ENCODE measurements at regions not wholly inside any gene's neighbourhood (a gene's known extent, or its start where the extent isn't known, plus 50 kb on each side); places are given as distances from the start of the nearest gene placed in this dataset.

GRCh38 chr4:55284331-55284730 is 61.7 kb upstream of the SRD5A3 start:
- TF ChIP-seq EZH2 (IDR thresholded peaks at IDR 0.05; ENCODE audit: low read length) = no peak
- TF ChIP-seq CTCF (optimal IDR thresholded peaks at IDR 0.05 in 1 of 3, IDR thresholded peaks at IDR 0.05 in 1 of 3, conservative IDR thresholded peaks at IDR 0.05 in 1 of 3; ENCODE audit: extremely low read depth in 1 of 3, insufficient read depth in 2 of 3, low read length in 3 of 3) = no peak
- no peaks in the 10 kb centered on the region for H3K9me3 ChIP-seq (ENCODE audit: control insufficient read depth, low read depth, low read length)
- no peaks in the 10 kb centered on the region for H3K4me1 ChIP-seq (ENCODE audit: control insufficient read depth, extremely low read depth, insufficient read depth, low read length)
- no peak overlapping the region for H3K4me2 ChIP-seq (ENCODE audit: control insufficient read depth, extremely low read depth, insufficient read depth, low read depth, low read length)
- H3K36me3 ChIP-seq (ENCODE audit: control insufficient read depth in 2 of 2, extremely low read depth in 1 of 2, insufficient read depth in 2 of 2, low read length in 2 of 2) = no peaks in the 10 kb centered on the region
- no peak for FAIRE-seq
- dilution Hi-C loops (cut with MboI; ENCODE audit: extremely low pct_ligation_motif_present, low sequenced_read_pairs) = no loop called here
- no peak overlapping the region for H3K27ac ChIP-seq (ENCODE audit: control insufficient read depth, insufficient read depth, low read length)
- no peaks in the 10 kb centered on the region for H3K9me1 ChIP-seq (ENCODE audit: control insufficient read depth, extremely low read depth, insufficient read depth, low read length)
- no peaks in the 10 kb centered on the region for H4K20me1 ChIP-seq (ENCODE audit: control insufficient read depth, extremely low read depth, insufficient read depth, low read length)
- DNase-seq (ENCODE audit: low read depth, low spot score) = no peak
- H3K9ac ChIP-seq (ENCODE audit: control insufficient read depth, extremely low read depth, insufficient read depth, low read length) = no peak overlapping the region
- no peaks in the 10 kb centered on the region for H3K27me3 ChIP-seq (ENCODE audit: control insufficient read depth, extremely low read depth, insufficient read depth, low read length)
- H3K79me2 ChIP-seq (ENCODE audit: control insufficient read depth, insufficient read depth, low read length) = no peaks in the 10 kb centered on the region
- H3K4me3 ChIP-seq (ENCODE audit: control insufficient read depth in 2 of 3, extremely low read depth in 1 of 3, insufficient read depth in 2 of 3, low read depth in 1 of 3, low read length in 3 of 3) = no peak overlapping the region
- H2AFZ ChIP-seq (ENCODE audit: control insufficient read depth, low read length) = no peak overlapping the region

- DNase-seq (ENCODE audit: low read depth, low spot score) = no peak
- Histone ChIP-seq H3K9me1 (ENCODE audit: control insufficient read depth, extremely low read depth, insufficient read depth, low read length) (no peaks in the 10 kb centered on the region), H3K4me3 (ENCODE audit: control insufficient read depth in 2 of 3, extremely low read depth in 1 of 3, insufficient read depth in 2 of 3, low read depth in 1 of 3, low read length in 3 of 3) (no peak overlapping the region), H3K27ac (ENCODE audit: control insufficient read depth, insufficient read depth, low read length) (no peak overlapping the region), H3K27me3 (ENCODE audit: control insufficient read depth, extremely low read depth, insufficient read depth, low read length) (no peaks in the 10 kb centered on the region), H3K79me2 (ENCODE audit: control insufficient read depth, insufficient read depth, low read length) (no peaks in the 10 kb centered on the region), H3K36me3 (ENCODE audit: control insufficient read depth in 2 of 2, extremely low read depth in 1 of 2, insufficient read depth in 2 of 2, low read length in 2 of 2) (no peaks in the 10 kb centered on the region), H3K9ac (ENCODE audit: control insufficient read depth, extremely low read depth, insufficient read depth, low read length) (no peak overlapping the region), H2AFZ (ENCODE audit: control insufficient read depth, low read length) (no peak overlapping the region), H3K9me3 (ENCODE audit: control insufficient read depth, low read depth, low read length) (no peaks in the 10 kb centered on the region), H3K4me2 (ENCODE audit: control insufficient read depth, extremely low read depth, insufficient read depth, low read depth, low read length) (no peak overlapping the region), H4K20me1 (ENCODE audit: control insufficient read depth, extremely low read depth, insufficient read depth, low read length) (no peaks in the 10 kb centered on the region), H3K4me1 (ENCODE audit: control insufficient read depth, extremely low read depth, insufficient read depth, low read length) (no peaks in the 10 kb centered on the region)
- dilution Hi-C loops (cut with MboI; ENCODE audit: extremely low pct_ligation_motif_present, low sequenced_read_pairs) = no loop called here
- no peak for TF ChIP-seq CTCF (optimal IDR thresholded peaks at IDR 0.05 in 1 of 3, IDR thresholded peaks at IDR 0.05 in 1 of 3, conservative IDR thresholded peaks at IDR 0.05 in 1 of 3; ENCODE audit: extremely low read depth in 1 of 3, insufficient read depth in 2 of 3, low read length in 3 of 3)
- no peak for TF ChIP-seq EZH2 (IDR thresholded peaks at IDR 0.05; ENCODE audit: low read length)
- FAIRE-seq = peak; percentile 13
Observed at GRCh38 chr4:55291227-55291640, 54.8 kb upstream of the SRD5A3 start.

All from keratinocyte (primary cell).